Activated naive CD4-positive, alpha-beta T cell treated with anti-CD3 and anti-CD28 coated beads, Interleukin-2, amount 10 ng/mL, durations not matched to agents 7 days and 5 days (primary cell): ENCODE measurements at regions not wholly inside any gene's neighbourhood (a gene's known extent, or its start where the extent isn't known, plus 50 kb on each side); places are given as distances from the start of the nearest gene placed in this dataset.

ENCODE experiments used
- CTCF ChIA-PET: fragments of 350-600 bp; sonication (Branson Sonifier 250); formaldehyde crosslinking; loops from one replicate; lab custom pipeline; 2021; ENCODE audit warnings: antibody characterized with exemption; lab: Charles Lee
- DNase-seq: peaks from one replicate; pipeline ENCODE4 v3.0.0-alpha.2; 2020
- H3K27ac Mint-ChIP-seq: one replicate; pipeline ENCODE4 v1.8.0; 2021; ENCODE audit warnings: mild to moderate bottlenecking, moderate library complexity, mixed read lengths
- H3K27me3 Mint-ChIP-seq: one replicate; pipeline ENCODE4 v1.8.0; 2021; ENCODE audit warnings: mild to moderate bottlenecking, mixed read lengths
- H3K36me3 Mint-ChIP-seq: one replicate; pipeline ENCODE4 v1.8.0; 2021; ENCODE audit warnings: mixed read lengths
- H3K4me1 Mint-ChIP-seq: one replicate; pipeline ENCODE4 v1.8.0; 2021; ENCODE audit warnings: mixed read lengths
- H3K4me3 Mint-ChIP-seq: one replicate; pipeline ENCODE4 v1.8.0; 2021; ENCODE audit warnings: mild to moderate bottlenecking, moderate library complexity, mixed read lengths
- H3K9me3 Mint-ChIP-seq: one replicate; pipeline ENCODE4 v1.8.0; 2021; ENCODE audit warnings: mixed read lengths

DNA sequence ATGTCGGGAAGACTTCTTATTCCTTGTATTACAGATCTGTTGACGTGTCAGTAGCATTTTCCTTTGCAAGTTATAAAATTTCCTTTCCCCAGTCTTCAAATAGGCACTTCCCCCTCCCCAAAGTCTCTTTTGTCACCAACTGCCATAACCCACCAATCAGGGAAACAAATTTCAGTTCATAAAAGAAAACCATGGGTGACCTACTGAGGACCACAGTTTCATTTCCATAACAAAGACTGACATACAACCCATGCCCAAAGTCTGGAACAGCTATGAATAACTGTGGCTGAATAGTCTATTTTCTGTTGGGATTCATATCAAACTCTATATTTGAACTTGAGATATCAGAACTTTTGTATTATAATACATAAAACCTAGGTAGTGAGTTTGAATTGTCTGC is 307.8 kb downstream of the KBTBD8 start:
- no peaks in the 10 kb centered on the region for H3K4me1 Mint-ChIP-seq
- no peak overlapping the region for H3K4me3 Mint-ChIP-seq
- CTCF ChIA-PET, result no interaction called here
- no peaks in the 10 kb centered on the region for H3K36me3 Mint-ChIP-seq
- DNase-seq, result no peak
- H3K9me3 Mint-ChIP-seq, result no peaks in the 10 kb centered on the region
- H3K27me3 Mint-ChIP-seq, result peaks cover 3% of the 10 kb centered on the region
- no peak overlapping the region for H3K27ac Mint-ChIP-seq

DNA sequence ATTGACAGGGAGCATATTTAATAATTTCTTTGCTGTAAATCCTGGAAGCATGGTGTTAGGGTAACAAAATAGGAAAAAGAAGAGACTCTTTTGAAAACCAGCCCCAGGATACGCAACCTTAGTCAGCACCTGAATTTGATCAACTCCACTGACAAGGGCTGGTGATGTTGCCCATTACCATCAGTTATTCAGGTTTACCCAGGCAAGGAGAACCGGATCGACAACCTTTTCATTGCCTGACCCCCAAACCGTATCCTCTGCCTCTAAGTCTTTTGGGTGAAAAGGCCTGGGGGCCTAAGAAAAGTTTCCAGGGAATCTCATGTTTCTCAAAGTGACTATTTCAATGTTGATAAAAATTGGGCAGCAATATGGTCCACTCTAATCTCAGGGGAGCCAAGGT is 313.3 kb downstream of the KBTBD8 start:
- DNase-seq, result no peak
- Mint-ChIP-seq H3K27ac (no peak overlapping the region), H3K27me3 (peaks cover 3% of the 10 kb centered on the region), H3K9me3 (no peaks in the 10 kb centered on the region), H3K4me1 (no peaks in the 10 kb centered on the region), H3K36me3 (no peaks in the 10 kb centered on the region), H3K4me3 (no peak overlapping the region)
- CTCF ChIA-PET, result no interaction called here

DNA sequence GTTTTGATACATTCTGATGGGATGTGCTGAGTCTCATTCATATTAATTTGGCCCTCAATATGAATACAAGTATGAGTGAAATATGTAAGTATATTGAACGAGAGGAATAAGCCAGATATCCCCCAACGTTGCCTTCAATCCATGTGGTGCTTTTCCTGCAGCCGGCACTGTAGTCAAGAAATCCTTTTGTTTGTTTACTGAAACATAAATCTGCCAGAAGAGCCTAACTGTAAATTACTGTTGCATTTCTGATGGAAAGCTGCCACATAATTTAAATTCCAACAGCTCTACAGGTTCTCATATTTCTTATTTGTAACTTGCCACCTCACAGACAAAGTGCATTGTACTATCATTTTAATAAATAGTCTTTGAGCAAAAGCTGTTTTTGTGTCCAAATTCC is 314.0 kb downstream of the KBTBD8 start:
- Mint-ChIP-seq H3K4me3 (no peak overlapping the region), H3K27me3 (peaks cover 3% of the 10 kb centered on the region), H3K36me3 (no peaks in the 10 kb centered on the region), H3K4me1 (no peaks in the 10 kb centered on the region), H3K27ac (no peak overlapping the region), H3K9me3 (no peaks in the 10 kb centered on the region)
- no peak for DNase-seq
- CTCF ChIA-PET, result no interaction called here

DNA sequence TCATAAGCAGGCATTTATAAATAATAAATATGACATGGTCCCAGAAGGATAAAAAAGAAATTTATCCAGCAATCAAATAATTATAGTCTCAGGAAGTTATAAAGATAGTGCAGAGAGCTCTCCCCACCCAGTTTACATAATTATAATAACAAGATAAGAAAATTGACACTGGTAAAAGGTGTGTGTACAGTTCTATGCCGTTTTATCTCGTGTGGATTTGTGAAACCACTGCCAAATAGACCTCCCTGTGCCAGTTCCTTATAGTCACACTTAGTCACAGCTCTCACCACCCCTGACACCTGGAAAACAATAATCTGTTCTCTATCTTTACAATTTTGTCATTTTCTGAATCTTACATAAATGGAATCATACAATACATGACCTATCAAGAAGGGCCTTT is 320.1 kb downstream of the KBTBD8 start:
- DNase-seq, result no peak
- H3K36me3 Mint-ChIP-seq, result no peaks in the 10 kb centered on the region
- H3K4me3 Mint-ChIP-seq, result no peak overlapping the region
- CTCF ChIA-PET, result no interaction called here
- no peak overlapping the region for H3K27ac Mint-ChIP-seq
- H3K9me3 Mint-ChIP-seq, result no peaks in the 10 kb centered on the region
- H3K4me1 Mint-ChIP-seq, result no peaks in the 10 kb centered on the region
- H3K27me3 Mint-ChIP-seq, result peaks cover 3% of the 10 kb centered on the region

DNA sequence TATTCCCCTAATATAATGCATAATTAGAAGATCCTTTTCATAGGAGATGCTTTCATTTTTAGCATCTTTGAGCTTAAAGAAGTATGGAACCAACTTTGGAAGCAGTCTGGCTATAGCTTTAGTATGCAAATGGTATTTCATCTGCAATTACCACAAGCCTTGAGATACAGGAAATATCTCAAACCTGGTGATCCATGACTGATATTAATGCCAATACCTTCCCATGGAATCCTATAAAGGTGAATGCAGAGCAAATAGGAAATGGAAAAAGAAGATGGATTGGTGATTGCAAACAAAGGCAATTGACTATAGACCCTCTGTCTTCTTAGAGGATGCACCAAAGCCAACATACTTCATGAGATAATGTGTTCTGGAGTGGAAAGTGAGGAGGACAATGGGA is 326.4 kb downstream of the KBTBD8 start:
- peaks cover 3% of the 10 kb centered on the region for H3K27me3 Mint-ChIP-seq
- H3K4me1 Mint-ChIP-seq, result no peaks in the 10 kb centered on the region
- H3K4me3 Mint-ChIP-seq, result no peak overlapping the region
- CTCF ChIA-PET, result no interaction called here
- no peak for DNase-seq
- H3K27ac Mint-ChIP-seq, result no peak overlapping the region
- no peaks in the 10 kb centered on the region for H3K9me3 Mint-ChIP-seq
- no peaks in the 10 kb centered on the region for H3K36me3 Mint-ChIP-seq
